Breast epithelium (tissue), 3 donors: ENCODE measurements at regions not wholly inside any gene's neighbourhood (a gene's known extent, or its start where the extent isn't known, plus 50 kb on each side); places are given as distances from the start of the nearest gene placed in this dataset.

Experiments used
- POLR2A ChIP-seq: fragments of 450-650 bp; IDR thresholded peaks from one replicate; pipeline ENCODE4 v1.6.1; 2016; ENCODE audit warnings: antibody characterized with exemption, mild to moderate bottlenecking, moderate library complexity
- POLR2AphosphoS5 ChIP-seq, 3 donors: sonication (generic); formaldehyde crosslinking; IDR thresholded peaks; one replicate each; pipeline ENCODE4 v1.6.1; 2017; ENCODE audit warnings: antibody characterized with exemption in 3 of 3
- TF ChIP-seq, protein P1 (sequence below), 3 donors: fragments of 450-650 bp; IDR thresholded peaks; one replicate each; pipeline ENCODE4 v1.5.1; 2016 to 2017; ENCODE audit warnings: antibody characterized with exemption in 3 of 3, mild to moderate bottlenecking in 3 of 3, moderate library complexity in 3 of 3

DNA sequence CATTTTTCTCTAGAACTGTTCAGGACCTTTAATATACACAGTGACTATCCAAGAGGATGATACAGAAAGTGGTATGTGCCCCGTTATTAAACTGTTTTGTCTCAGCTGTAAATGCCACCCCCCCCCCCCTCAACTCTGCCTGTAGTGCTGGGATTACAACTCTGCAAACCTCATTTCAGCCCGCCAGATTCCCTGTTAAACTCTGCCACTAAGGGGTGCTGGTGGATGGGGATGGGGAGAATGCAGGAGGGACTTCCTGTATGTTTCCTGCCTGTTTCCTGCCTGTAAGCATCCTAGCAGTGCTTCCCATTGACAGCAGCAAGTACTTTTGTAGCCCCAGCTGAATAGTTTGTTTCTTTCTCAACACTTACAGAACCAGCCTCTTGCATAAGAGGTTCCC lies 301.7 kb upstream of the RORA start:
- TF ChIP-seq POLR2A (no peak), POLR2AphosphoS5 (IDR thresholded peaks at IDR 0.05) (no peak)
- TF ChIP-seq, protein P1, sequence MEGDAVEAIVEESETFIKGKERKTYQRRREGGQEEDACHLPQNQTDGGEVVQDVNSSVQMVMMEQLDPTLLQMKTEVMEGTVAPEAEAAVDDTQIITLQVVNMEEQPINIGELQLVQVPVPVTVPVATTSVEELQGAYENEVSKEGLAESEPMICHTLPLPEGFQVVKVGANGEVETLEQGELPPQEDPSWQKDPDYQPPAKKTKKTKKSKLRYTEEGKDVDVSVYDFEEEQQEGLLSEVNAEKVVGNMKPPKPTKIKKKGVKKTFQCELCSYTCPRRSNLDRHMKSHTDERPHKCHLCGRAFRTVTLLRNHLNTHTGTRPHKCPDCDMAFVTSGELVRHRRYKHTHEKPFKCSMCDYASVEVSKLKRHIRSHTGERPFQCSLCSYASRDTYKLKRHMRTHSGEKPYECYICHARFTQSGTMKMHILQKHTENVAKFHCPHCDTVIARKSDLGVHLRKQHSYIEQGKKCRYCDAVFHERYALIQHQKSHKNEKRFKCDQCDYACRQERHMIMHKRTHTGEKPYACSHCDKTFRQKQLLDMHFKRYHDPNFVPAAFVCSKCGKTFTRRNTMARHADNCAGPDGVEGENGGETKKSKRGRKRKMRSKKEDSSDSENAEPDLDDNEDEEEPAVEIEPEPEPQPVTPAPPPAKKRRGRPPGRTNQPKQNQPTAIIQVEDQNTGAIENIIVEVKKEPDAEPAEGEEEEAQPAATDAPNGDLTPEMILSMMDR (IDR thresholded peaks at IDR 0.05) = no peak
